GM23248 (cell line): ENCODE measurements at regions not wholly inside any gene's neighbourhood (a gene's known extent, or its start where the extent isn't known, plus 50 kb on each side); places are given as distances from the start of the nearest gene placed in this dataset.

ENCODE experiments used
- EZH2 ChIP-seq: fragments of 200-600 bp; sonication (generic); IDR thresholded peaks from 2 replicates; pipeline ENCODE4 v1.6.1; 2018; ENCODE audit warnings: antibody characterized with exemption, mild to moderate bottlenecking; ENCODE audit not compliant: insufficient read depth, poor library complexity, severe bottlenecking
- EZH2phosphoT487 ChIP-seq: fragments of 200-600 bp; sonication (generic); IDR thresholded peaks from 2 replicates; pipeline ENCODE4 v1.6.1; 2018; ENCODE audit warnings: antibody characterized with exemption, moderate library complexity, mild to moderate bottlenecking, low read depth; ENCODE audit not compliant: insufficient read depth

GRCh38 chr18:4870177-4870773, 326.8 kb downstream of the AKAIN1 start:
- TF ChIP-seq EZH2 (no peak), EZH2phosphoT487 (no peak)
